Right atrium auricular region (tissue), 2 donors: ENCODE measurements at regions not wholly inside any gene's neighbourhood (a gene's known extent, or its start where the extent isn't known, plus 50 kb on each side); places are given as distances from the start of the nearest gene placed in this dataset.

Experiments used
- DNase-seq: peaks from one replicate; pipeline ENCODE4 v3.0.0-alpha.2; 2019; ENCODE audit warnings: low spot score
- H3K27ac ChIP-seq, 2 donors: fragments of 200-600 bp; sonication (generic); 1 replicate in 1 of 2; 2 replicates in 1 of 2; pipeline ENCODE4 v1.5.1; 2016 to 2019
- H3K27me3 ChIP-seq, 2 donors: fragments of 200-600 bp; sonication (generic); one replicate each; pipeline versions ENCODE4 v1.5.1 to v1.6.0; 2017 to 2019
- H3K36me3 ChIP-seq: fragments of 200-600 bp; sonication (generic); one replicate; pipeline ENCODE4 v1.5.1; 2016
- H3K4me1 ChIP-seq, 2 donors: fragments of 200-600 bp; sonication (generic); one replicate each; pipeline versions ENCODE4 v1.5.1 to v1.6.0; 2017 to 2019
- H3K4me3 ChIP-seq, 2 donors: fragments of 200-600 bp; sonication (generic); 1 replicate in 1 of 2; 2 replicates in 1 of 2; pipeline ENCODE4 v1.5.1; 2017 to 2019; ENCODE audit warnings: mild to moderate bottlenecking in 1 of 2, moderate library complexity in 1 of 2
- H3K9me3 ChIP-seq, 2 donors: fragments of 200-600 bp; sonication (generic); one replicate each; pipeline ENCODE4 v1.5.1; 2019
- TF ChIP-seq, protein P1 (sequence below), 2 donors: fragments of 200-600 bp; sonication (generic); IDR thresholded peaks; one replicate each; pipeline ENCODE4 v1.5.1; 2019; ENCODE audit warnings: antibody characterized with exemption in 2 of 2

DNA sequence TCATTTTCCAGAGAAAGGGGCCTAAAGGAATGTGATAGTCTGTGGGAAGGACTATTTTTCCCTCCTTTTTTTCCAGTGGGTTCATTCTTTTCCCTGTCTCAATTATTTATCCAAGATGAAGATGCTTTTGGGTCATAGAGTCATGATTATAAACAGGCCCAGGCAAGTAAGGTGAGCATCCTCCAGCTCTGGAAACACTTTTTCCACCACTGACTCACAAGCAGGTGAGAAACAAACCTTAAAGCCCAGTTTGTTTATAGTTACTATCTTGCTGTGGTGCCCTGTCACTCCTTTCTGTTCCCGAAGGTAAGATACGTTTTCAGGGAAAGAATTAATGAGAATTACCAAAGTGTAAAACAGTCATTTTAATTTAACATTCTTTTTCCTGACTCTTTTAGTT, 107.7 kb upstream of the IFNG-AS1 start:
- no peak for DNase-seq
- no peaks in the 10 kb centered on the region for H3K9me3 ChIP-seq
- H3K27me3 ChIP-seq, result no peaks in the 10 kb centered on the region
- peaks cover 0 to 8% of the 10 kb centered on the region in 2 donors for H3K4me1 ChIP-seq
- H3K36me3 ChIP-seq, result no peaks in the 10 kb centered on the region
- TF ChIP-seq, protein P1, sequence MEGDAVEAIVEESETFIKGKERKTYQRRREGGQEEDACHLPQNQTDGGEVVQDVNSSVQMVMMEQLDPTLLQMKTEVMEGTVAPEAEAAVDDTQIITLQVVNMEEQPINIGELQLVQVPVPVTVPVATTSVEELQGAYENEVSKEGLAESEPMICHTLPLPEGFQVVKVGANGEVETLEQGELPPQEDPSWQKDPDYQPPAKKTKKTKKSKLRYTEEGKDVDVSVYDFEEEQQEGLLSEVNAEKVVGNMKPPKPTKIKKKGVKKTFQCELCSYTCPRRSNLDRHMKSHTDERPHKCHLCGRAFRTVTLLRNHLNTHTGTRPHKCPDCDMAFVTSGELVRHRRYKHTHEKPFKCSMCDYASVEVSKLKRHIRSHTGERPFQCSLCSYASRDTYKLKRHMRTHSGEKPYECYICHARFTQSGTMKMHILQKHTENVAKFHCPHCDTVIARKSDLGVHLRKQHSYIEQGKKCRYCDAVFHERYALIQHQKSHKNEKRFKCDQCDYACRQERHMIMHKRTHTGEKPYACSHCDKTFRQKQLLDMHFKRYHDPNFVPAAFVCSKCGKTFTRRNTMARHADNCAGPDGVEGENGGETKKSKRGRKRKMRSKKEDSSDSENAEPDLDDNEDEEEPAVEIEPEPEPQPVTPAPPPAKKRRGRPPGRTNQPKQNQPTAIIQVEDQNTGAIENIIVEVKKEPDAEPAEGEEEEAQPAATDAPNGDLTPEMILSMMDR (IDR thresholded peaks at IDR 0.05), result no peak
- no peak overlapping the region for H3K4me3 ChIP-seq
- H3K27ac ChIP-seq, result no peak overlapping the region

- H3K4me1 ChIP-seq, result peaks cover 0 to 8% of the 10 kb centered on the region in 2 donors
- DNase-seq, result no peak
- no peak overlapping the region for H3K27ac ChIP-seq
- H3K36me3 ChIP-seq, result no peaks in the 10 kb centered on the region
- H3K9me3 ChIP-seq, result no peaks in the 10 kb centered on the region
- H3K4me3 ChIP-seq, result no peak overlapping the region
- H3K27me3 ChIP-seq, result no peaks in the 10 kb centered on the region
- TF ChIP-seq, protein P1 (IDR thresholded peaks at IDR 0.05), result no peak
Measured at GRCh38 chr12:67884596-67884995, 104.7 kb upstream of the IFNG-AS1 start.

- no peaks in the 10 kb centered on the region for H3K36me3 ChIP-seq
- TF ChIP-seq, protein P1 (IDR thresholded peaks at IDR 0.05), result no peak
- no peaks in the 10 kb centered on the region for H3K27me3 ChIP-seq
- no peak for DNase-seq
- H3K27ac ChIP-seq, result peak overlapping the region in 1 of 2 donors; percentile 11
- no peaks in the 10 kb centered on the region for H3K9me3 ChIP-seq
- no peak overlapping the region for H3K4me3 ChIP-seq
- H3K4me1 ChIP-seq, result peaks cover 0 to 8% of the 10 kb centered on the region in 2 donors
Measured at GRCh38 chr12:67885375-67886169, 103.7 kb upstream of the IFNG-AS1 start.

DNA sequence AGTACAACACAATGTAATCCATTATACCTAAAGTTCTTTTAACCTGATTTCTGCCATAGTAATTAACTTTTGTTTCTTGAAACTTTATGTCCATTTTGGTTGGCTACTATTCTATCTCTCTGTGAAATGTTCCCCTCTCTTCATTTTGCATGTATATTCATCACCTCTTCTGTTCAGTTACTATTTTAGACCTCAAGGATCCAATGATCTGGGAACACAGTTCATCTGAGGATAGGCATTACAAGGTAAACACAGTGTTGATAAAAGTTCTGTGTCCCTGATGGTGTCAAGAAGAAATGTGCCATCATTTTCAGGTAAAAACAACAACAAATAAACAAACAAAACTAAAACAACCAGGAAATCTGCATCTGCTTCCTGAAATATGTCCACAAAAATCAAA, 102.2 kb upstream of the IFNG-AS1 start:
- TF ChIP-seq, protein P1 (IDR thresholded peaks at IDR 0.05), result no peak
- H3K4me1 ChIP-seq, result peaks cover 0 to 8% of the 10 kb centered on the region in 2 donors

DNA sequence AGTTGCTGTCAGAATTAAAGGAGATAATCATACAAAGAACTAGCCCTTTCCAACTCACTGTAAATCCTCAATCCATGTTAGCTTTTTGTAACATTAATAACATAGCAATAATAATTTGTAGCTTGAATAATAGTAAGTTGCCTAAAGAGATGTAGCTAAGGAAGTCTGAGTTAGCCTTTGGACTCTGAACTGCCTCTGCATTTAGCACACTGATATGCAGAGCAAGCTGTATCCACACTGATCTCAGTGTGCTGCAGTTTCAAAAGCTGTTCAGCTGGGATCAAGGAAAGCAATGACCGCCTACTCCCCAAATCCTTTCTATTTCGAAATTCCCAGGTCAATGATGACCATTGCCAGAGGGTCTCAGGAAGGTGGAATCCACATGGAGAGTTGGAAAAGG, 99.3 kb upstream of the IFNG-AS1 start:
- peaks cover 0 to 8% of the 10 kb centered on the region in 2 donors for H3K4me1 ChIP-seq
- H3K27ac ChIP-seq, result no peak overlapping the region
- no peaks in the 10 kb centered on the region for H3K9me3 ChIP-seq
- H3K4me3 ChIP-seq, result no peak overlapping the region
- TF ChIP-seq, protein P1 (IDR thresholded peaks at IDR 0.05), result no peak
- H3K36me3 ChIP-seq, result no peaks in the 10 kb centered on the region
- DNase-seq, result no peak
- H3K27me3 ChIP-seq, result no peaks in the 10 kb centered on the region

More for the DNA sequence above, 102.2 kb upstream of the IFNG-AS1 start:
- H3K4me3 ChIP-seq, result no peak overlapping the region
- H3K9me3 ChIP-seq, result no peaks in the 10 kb centered on the region
- H3K27me3 ChIP-seq, result no peaks in the 10 kb centered on the region
- no peak overlapping the region for H3K27ac ChIP-seq
- no peaks in the 10 kb centered on the region for H3K36me3 ChIP-seq
- DNase-seq, result no peak
